ENCODE measurements at regions not wholly inside any gene's neighbourhood (a gene's known extent, or its start where the extent isn't known, plus 50 kb on each side); places are given as distances from the start of the nearest gene placed in this dataset.

- TF ChIP-seq CTCF (IDR thresholded peaks at IDR 0.05; ENCODE audit: poor library complexity) (no peak), EZH2phosphoT487 (IDR thresholded peaks at IDR 0.05; ENCODE audit: low read depth, severe bottlenecking, unreplicated experiment) (no peak), EZH2 (IDR thresholded peaks at IDR 0.05; ENCODE audit: borderline replicate concordance) (no peak)
Observed at GRCh38 chr15:62787401-62787800, 255.1 kb upstream of the TPM1 start.
